ENCODE measurements at regions not wholly inside any gene's neighbourhood (a gene's known extent, or its start where the extent isn't known, plus 50 kb on each side); places are given as distances from the start of the nearest gene placed in this dataset.

- TF ChIP-seq EP300 (IDR thresholded peaks at IDR 0.05): no peak
- no peak for TF ChIP-seq POLR2A (IDR thresholded peaks at IDR 0.05)
Measured at GRCh38 chr2:64899081-64899865, 89.9 kb upstream of the SLC1A4 start.
